Glutamatergic neuron (in vitro differentiated cells): ENCODE measurements at regions not wholly inside any gene's neighbourhood (a gene's known extent, or its start where the extent isn't known, plus 50 kb on each side); places are given as distances from the start of the nearest gene placed in this dataset.

ENCODE experiments used
- DNase-seq: peaks from one replicate; pipeline ENCODE4 v3.0.0; 2022
- H3K27ac Mint-ChIP-seq: one replicate; pipeline ENCODE4 v1.8.0; 2020; ENCODE audit warnings: mild to moderate bottlenecking, mixed read lengths, inconsistent platforms; ENCODE audit not compliant: unreplicated experiment
- H3K27me3 Mint-ChIP-seq: one replicate; pipeline ENCODE4 v1.8.0; 2020; ENCODE audit warnings: mild to moderate bottlenecking, moderate library complexity, mixed read lengths, inconsistent platforms; ENCODE audit not compliant: unreplicated experiment
- H3K36me3 Mint-ChIP-seq: one replicate; pipeline ENCODE4 v1.8.0; 2020; ENCODE audit warnings: mild to moderate bottlenecking, mixed read lengths, inconsistent platforms; ENCODE audit not compliant: unreplicated experiment
- H3K4me1 Mint-ChIP-seq: one replicate; pipeline ENCODE4 v1.8.0; 2020; ENCODE audit warnings: mild to moderate bottlenecking, low read depth, mixed read lengths, inconsistent platforms; ENCODE audit not compliant: unreplicated experiment
- H3K4me3 Mint-ChIP-seq: one replicate; pipeline ENCODE4 v1.8.0; 2020; ENCODE audit warnings: mild to moderate bottlenecking, mixed read lengths, inconsistent platforms; ENCODE audit not compliant: unreplicated experiment
- H3K9me3 Mint-ChIP-seq: one replicate; pipeline ENCODE4 v1.8.0; 2020; ENCODE audit warnings: mild to moderate bottlenecking, moderate library complexity, mixed read lengths, inconsistent platforms; ENCODE audit not compliant: unreplicated experiment
- CTCF ChIP-seq: fragments of 200-600 bp; sonication (generic); IDR thresholded peaks from one replicate; pipeline ENCODE4 v1.5.0; 2021; ENCODE audit not compliant: partially characterized antibody, unreplicated experiment

GRCh38 chr4:41435510-41435909, 102.4 kb upstream of the LIMCH1 start:
- Mint-ChIP-seq H3K27me3 (no peaks in the 10 kb centered on the region), H3K27ac (no peak overlapping the region), H3K9me3 (no peaks in the 10 kb centered on the region), H3K4me3 (no peak overlapping the region), H3K36me3 (no peaks in the 10 kb centered on the region), H3K4me1 (peaks cover 39% of the 10 kb centered on the region)
- DNase-seq = no peak
- no peak for TF ChIP-seq CTCF

- Mint-ChIP-seq H3K4me3 (peak overlapping the region; percentile 5), H3K4me1 (peaks cover 39% of the 10 kb centered on the region), H3K27me3 (no peaks in the 10 kb centered on the region), H3K9me3 (no peaks in the 10 kb centered on the region), H3K27ac (peak overlapping the region; percentile 74), H3K36me3 (no peaks in the 10 kb centered on the region)
- no peak for TF ChIP-seq CTCF
- DNase-seq = no peak
Observed at GRCh38 chr4:41436419-41436818, 101.5 kb upstream of the LIMCH1 start.

- Mint-ChIP-seq H3K9me3 (no peaks in the 10 kb centered on the region), H3K4me3 (peak overlapping the region; percentile 37), H3K27ac (peak overlapping the region; percentile 74), H3K4me1 (peaks cover 37% of the 10 kb centered on the region), H3K36me3 (no peaks in the 10 kb centered on the region), H3K27me3 (no peaks in the 10 kb centered on the region)
- no peak for DNase-seq
- TF ChIP-seq CTCF = no peak
Observed at GRCh38 chr4:41437111-41437536, 100.8 kb upstream of the LIMCH1 start.

- H3K4me3 Mint-ChIP-seq = peak overlapping the region; percentile 49
- peak overlapping the region; percentile 82 for H3K27ac Mint-ChIP-seq
- no peak for TF ChIP-seq CTCF
- no peaks in the 10 kb centered on the region for H3K9me3 Mint-ChIP-seq
- H3K36me3 Mint-ChIP-seq = no peaks in the 10 kb centered on the region
- DNase-seq = no peak
- peaks cover 30% of the 10 kb centered on the region for H3K4me1 Mint-ChIP-seq
- H3K27me3 Mint-ChIP-seq = no peaks in the 10 kb centered on the region
Observed at GRCh38 chr4:41438931-41439297, 99.0 kb upstream of the LIMCH1 start.

GRCh38 chr4:41442810-41443209, 95.1 kb upstream of the LIMCH1 start:
- H3K4me1 Mint-ChIP-seq = peaks cover 12% of the 10 kb centered on the region

More at GRCh38 chr4:41442810-41443209, 95.1 kb upstream of the LIMCH1 start:
- H3K27me3 Mint-ChIP-seq = no peaks in the 10 kb centered on the region
- TF ChIP-seq CTCF = no peak
- no peak overlapping the region for H3K27ac Mint-ChIP-seq
- H3K36me3 Mint-ChIP-seq = no peaks in the 10 kb centered on the region
- H3K9me3 Mint-ChIP-seq = no peaks in the 10 kb centered on the region
- H3K4me3 Mint-ChIP-seq = no peak overlapping the region
- no peak for DNase-seq
